Fibroblast of mammary gland (primary cell): ENCODE measurements at regions not wholly inside any gene's neighbourhood (a gene's known extent, or its start where the extent isn't known, plus 50 kb on each side); places are given as distances from the start of the nearest gene placed in this dataset.
"Not testable (repeated sequence)": the region's sequence is repeated elsewhere in the genome, so short reads cannot be mapped to it uniquely, and the experiment has no call there.

Experiments used
- DNase-seq: peaks from one replicate; pipeline ENCODE4 v3.0.0-alpha.2; 2010; ENCODE audit warnings: low read depth
- H3K4me3 ChIP-seq: 2 replicates; pipeline ENCODE4 v1.5.1; 2011; ENCODE audit warnings: low read depth, mild to moderate bottlenecking, low read length, moderate library complexity; ENCODE audit not compliant: control insufficient read depth
- TF ChIP-seq, protein P1 (sequence below): conservative IDR thresholded peaks from 2 replicates; pipeline ENCODE4 v1.5.1; 2011; ENCODE audit warnings: low read depth, low read length, inconsistent platforms; ENCODE audit not compliant: control insufficient read depth, insufficient read depth

DNA sequence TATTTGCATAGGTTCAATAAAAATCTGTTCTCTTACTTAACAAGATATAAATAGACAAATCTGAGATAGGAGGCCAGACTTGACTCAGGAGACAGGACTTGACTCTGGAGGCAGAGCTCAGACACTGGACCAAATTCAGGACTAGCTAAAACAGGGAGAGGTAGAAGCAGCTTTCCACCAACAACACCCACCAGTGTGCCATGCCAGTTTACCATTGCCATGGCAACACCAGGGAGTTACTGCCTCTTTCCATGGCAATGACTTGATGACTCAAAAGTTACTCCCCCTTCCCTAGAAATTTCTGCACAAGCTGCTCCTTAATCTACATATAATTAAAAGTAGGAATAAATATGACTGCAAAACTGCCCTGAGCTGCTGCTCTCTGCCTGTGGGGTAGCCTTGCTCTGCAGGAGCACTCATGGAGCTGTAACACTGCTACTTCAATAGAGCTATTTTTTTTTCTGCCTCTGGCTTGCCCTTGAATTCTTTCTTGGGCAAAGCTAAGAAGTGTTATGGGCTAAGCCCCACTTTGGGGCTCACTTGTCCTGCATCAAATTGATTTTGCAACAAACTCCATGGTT, 473.0 kb downstream of the PLK2 start:
- no peak overlapping the region for H3K4me3 ChIP-seq
- DNase-seq: peak; percentile 24
- TF ChIP-seq, protein P1, sequence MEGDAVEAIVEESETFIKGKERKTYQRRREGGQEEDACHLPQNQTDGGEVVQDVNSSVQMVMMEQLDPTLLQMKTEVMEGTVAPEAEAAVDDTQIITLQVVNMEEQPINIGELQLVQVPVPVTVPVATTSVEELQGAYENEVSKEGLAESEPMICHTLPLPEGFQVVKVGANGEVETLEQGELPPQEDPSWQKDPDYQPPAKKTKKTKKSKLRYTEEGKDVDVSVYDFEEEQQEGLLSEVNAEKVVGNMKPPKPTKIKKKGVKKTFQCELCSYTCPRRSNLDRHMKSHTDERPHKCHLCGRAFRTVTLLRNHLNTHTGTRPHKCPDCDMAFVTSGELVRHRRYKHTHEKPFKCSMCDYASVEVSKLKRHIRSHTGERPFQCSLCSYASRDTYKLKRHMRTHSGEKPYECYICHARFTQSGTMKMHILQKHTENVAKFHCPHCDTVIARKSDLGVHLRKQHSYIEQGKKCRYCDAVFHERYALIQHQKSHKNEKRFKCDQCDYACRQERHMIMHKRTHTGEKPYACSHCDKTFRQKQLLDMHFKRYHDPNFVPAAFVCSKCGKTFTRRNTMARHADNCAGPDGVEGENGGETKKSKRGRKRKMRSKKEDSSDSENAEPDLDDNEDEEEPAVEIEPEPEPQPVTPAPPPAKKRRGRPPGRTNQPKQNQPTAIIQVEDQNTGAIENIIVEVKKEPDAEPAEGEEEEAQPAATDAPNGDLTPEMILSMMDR: no peak

DNA sequence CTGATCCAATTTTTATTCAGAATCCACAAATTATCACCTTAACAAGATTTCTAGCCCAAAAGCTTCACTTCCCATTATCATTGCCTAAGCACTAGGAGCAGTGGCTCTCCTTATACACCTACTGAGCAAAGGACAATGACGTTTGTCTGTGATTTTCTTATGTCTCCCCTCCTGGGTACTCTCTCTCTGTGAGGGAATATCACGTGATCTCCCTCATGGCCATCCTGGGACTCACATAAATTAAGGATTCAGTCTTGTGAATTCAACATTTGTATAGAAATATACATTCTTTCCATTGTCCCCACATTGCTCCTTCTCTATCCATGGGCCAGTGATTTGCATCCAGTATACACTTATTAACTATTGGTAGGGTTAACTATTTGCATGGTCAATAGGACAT, 476.5 kb downstream of the PLK2 start:
- DNase-seq: no peak
- H3K4me3 ChIP-seq: no peak overlapping the region
- TF ChIP-seq, protein P1: no peak

DNA sequence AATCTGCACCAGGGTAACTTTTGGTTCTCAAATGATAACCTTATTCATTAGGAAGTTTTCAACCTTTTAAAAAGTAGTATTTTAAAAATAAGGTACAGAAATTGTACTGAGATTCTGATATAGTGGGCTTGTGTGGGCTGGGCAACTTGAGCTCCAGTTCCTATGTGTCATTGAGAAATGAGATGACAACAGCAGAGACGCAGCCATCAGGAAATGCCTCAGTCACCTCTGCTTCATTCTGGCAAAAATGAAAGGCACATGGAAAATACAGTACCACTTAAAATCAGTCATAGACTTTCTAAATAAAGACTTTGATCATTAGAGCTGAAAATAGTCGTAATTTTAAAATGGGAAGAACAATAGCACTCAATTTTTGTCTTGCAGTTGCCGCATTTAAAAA, 480.2 kb downstream of the PLK2 start:
- TF ChIP-seq, protein P1: no peak
- DNase-seq: no peak
- H3K4me3 ChIP-seq: no peak overlapping the region

DNA sequence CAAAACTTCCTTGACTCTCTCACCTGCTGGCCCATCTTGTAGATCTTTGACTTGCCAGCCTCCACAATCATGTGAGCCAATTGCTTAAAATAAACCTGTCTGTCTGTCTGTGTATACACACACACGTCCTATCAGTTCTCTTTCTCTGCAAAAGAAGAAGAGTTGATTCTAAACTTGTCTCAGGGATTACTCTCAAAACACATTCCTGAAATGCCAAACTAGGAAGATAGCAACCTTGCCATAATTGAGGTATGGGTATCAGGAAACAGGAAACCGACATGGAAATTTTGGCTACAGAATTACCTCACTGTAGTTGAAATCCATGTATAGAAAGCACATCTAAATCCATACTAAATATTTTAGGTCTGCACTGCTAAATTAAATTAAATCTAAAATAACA, 483.4 kb downstream of the PLK2 start:
- no peak overlapping the region for H3K4me3 ChIP-seq
- TF ChIP-seq, protein P1: no peak
- DNase-seq: no peak

DNA sequence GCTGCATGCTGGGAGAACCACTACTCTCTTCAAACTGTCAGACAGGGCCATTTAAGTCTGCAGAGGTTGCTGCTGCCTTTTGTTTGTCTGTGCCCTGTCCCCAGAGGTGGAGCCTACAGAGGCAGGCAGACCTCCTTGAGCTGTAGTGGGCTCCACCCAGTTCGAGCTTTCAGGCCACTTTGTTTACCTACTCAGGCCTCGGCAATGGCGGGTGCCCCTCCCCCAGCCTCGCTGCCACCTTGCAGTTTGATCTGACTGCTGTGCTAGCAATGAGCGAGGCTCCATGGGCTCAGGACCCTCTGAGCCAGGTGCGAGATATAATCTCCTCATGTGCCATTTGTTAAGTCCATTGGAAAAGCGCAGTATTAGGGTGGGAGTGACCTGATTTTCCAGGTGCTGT, 487.8 kb downstream of the PLK2 start:
- not testable (repeated sequence) for DNase-seq, H3K4me3 ChIP-seq

DNA sequence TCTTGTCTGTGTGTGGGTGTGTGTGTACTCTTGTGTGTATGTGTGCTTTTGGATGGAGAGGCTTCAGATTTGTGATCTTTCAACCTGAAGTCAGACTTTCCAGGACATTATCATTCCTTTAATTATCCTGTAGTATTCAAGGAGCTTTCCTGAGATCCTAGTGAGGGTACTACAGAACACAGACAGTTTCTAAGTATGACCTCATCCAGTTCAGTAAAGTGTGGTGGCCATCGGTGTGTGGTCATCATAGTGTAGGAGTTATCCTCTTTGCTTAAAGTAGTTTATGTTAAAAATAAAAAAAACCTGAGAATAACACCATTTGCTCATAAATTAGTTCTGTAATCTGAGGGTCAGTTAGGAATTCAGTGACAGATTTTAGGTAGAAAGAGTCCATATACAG, 478.0 kb upstream of the ACTBL2 start:
- H3K4me3 ChIP-seq: no peak overlapping the region
- DNase-seq: no peak
- TF ChIP-seq, protein P1: no peak

DNA sequence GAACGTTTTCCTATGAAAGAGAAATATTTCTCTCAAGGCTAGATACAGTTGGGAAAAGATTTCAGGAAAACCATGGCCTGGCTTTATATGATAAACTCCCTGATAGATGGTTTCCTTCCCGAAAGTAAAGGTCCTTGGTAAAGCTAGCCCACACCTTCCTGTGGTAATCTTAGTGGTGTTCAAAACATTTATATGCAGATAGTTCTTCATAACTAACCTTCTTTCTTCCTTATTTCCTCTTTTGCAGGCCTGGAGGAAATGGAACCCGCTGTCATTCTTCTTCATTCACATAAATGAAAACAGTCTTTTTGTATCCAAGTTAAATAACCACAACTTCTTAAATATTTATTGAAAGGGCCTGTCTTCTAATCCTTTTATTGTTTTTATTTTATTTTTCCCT, 474.0 kb upstream of the ACTBL2 start:
- H3K4me3 ChIP-seq: no peak overlapping the region
- TF ChIP-seq, protein P1: no peak
- no peak for DNase-seq

DNA sequence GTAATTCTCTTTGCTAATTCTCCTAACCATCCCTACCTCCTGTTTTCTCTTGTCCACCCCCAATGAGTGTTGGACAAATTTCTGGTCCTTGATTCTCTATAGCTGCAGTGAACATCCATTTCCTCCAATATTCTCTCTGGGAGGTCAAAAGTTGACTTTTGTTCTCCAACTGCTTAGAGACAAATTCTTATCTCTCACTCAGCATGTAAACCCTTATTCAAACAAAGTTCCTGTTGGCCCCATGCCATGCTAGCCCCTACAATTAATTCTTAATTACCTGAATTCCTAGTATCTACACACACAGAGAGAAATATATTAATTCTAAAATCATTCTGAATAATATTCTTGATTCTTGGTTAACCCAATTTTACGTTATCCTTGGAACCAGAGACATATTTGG, 472.9 kb upstream of the ACTBL2 start:
- DNase-seq: no peak
- TF ChIP-seq, protein P1: no peak
- H3K4me3 ChIP-seq: no peak overlapping the region
